HepG2 (cell line): ENCODE measurements at regions not wholly inside any gene's neighbourhood (a gene's known extent, or its start where the extent isn't known, plus 50 kb on each side); places are given as distances from the start of the nearest gene placed in this dataset.

Source experiments
- CAMTA2 ChIP-seq: sonication (generic); formaldehyde crosslinking; IDR thresholded peaks from 2 replicates; pipeline ENCODE4 v1.4.0; 2020; ENCODE audit warnings: mild to moderate bottlenecking, missing genetic modification reagents, borderline replicate concordance
- CEBPB ChIP-seq: IDR thresholded peaks from 2 replicates; pipeline ENCODE4 v1.6.1; 2011; ENCODE audit warnings: low read depth, low read length, improper control_type of control experiment, borderline replicate concordance
- CTCF ChIP-seq: sonication (generic); formaldehyde crosslinking; IDR thresholded peaks from 2 replicates; pipeline ENCODE4 v1.5.0; 2020; ENCODE audit warnings: mild to moderate bottlenecking, missing genetic modification reagents, moderate library complexity
- IRF2 ChIP-seq: IDR thresholded peaks from 2 replicates; pipeline ENCODE4 v1.6.1; 2018; ENCODE audit warnings: missing genetic modification reagents, missing compliant biosample characterization
- SP4 ChIP-seq: sonication (generic); formaldehyde crosslinking; IDR thresholded peaks from 2 replicates; pipeline ENCODE4 v1.8.1; 2023; ENCODE audit warnings: mild to moderate bottlenecking, missing genetic modification reagents
- SRF ChIP-seq: IDR thresholded peaks from 2 replicates; pipeline ENCODE4 v1.6.1; 2011; ENCODE audit warnings: mild to moderate bottlenecking, low read depth, low read length, moderate library complexity
- ZNF274 ChIP-seq: sonication (generic); formaldehyde crosslinking; IDR thresholded peaks from 2 replicates; pipeline ENCODE4 v1.5.1; 2020; ENCODE audit warnings: mild to moderate bottlenecking, missing genetic modification reagents
- ZNF501 ChIP-seq: sonication (generic); formaldehyde crosslinking; IDR thresholded peaks from 2 replicates; pipeline ENCODE4 v1.5.1; 2020; ENCODE audit warnings: mild to moderate bottlenecking, moderate library complexity, missing genetic modification reagents
- ZNF672 ChIP-seq: sonication (generic); formaldehyde crosslinking; IDR thresholded peaks from 2 replicates; pipeline ENCODE4 v1.8.1; 2022; ENCODE audit warnings: missing genetic modification reagents

GRCh38 chr5:52134013-52134650 is 653.6 kb upstream of the ITGA1 start:
- TF ChIP-seq CTCF (CRISPR knock-in tag), result no peak
- TF ChIP-seq ZNF274 (CRISPR knock-in tag), result no peak
- no peak for TF ChIP-seq IRF2 (CRISPR knock-in tag)
- no peak for TF ChIP-seq SRF
- no peak for TF ChIP-seq ZNF672
- TF ChIP-seq CEBPB, result no peak
- TF ChIP-seq CAMTA2 (CRISPR knock-in tag), result no peak
- no peak for TF ChIP-seq SP4 (CRISPR knock-in tag)
- TF ChIP-seq ZNF501, result no peak
